ENCODE measurements at regions not wholly inside any gene's neighbourhood (a gene's known extent, or its start where the extent isn't known, plus 50 kb on each side); places are given as distances from the start of the nearest gene placed in this dataset.
A peak's percentile ranks its signal among the peaks of the same experiment; 100 is the strongest.

GRCh38 chrX:134158821-134159512 is 78.0 kb upstream of the CCDC160 start:
- Mint-ChIP-seq H3K9me3 (no peaks in the 10 kb centered on the region), H3K36me3 (ENCODE audit: low read depth) (no peaks in the 10 kb centered on the region), H3K27ac (no peak overlapping the region), H3K27me3 (ENCODE audit: low read depth) (no peaks in the 10 kb centered on the region), H3K4me1 (ENCODE audit: low read depth) (peaks cover 23% of the 10 kb centered on the region), H3K4me3 (no peak overlapping the region)
- DNase-seq (ENCODE audit: low spot score): peak; percentile 41

GRCh38 chrX:134161162-134161561 is 75.8 kb upstream of the CCDC160 start:
- H3K27ac Mint-ChIP-seq: peak overlapping the region; percentile 73
- H3K9me3 Mint-ChIP-seq: no peaks in the 10 kb centered on the region
- peaks cover under 1% of the 10 kb centered on the region for H3K36me3 Mint-ChIP-seq (ENCODE audit: low read depth)
- DNase-seq (ENCODE audit: low spot score): no peak
- H3K4me3 Mint-ChIP-seq: peak overlapping the region; percentile 48
- H3K4me1 Mint-ChIP-seq (ENCODE audit: low read depth): peaks cover 25% of the 10 kb centered on the region
- no peaks in the 10 kb centered on the region for H3K27me3 Mint-ChIP-seq (ENCODE audit: low read depth)

- Mint-ChIP-seq H3K4me3 (no peak overlapping the region), H3K27me3 (ENCODE audit: low read depth) (no peaks in the 10 kb centered on the region), H3K27ac (no peak overlapping the region), H3K4me1 (ENCODE audit: low read depth) (peaks cover 25% of the 10 kb centered on the region), H3K36me3 (ENCODE audit: low read depth) (peaks cover 4% of the 10 kb centered on the region), H3K9me3 (no peaks in the 10 kb centered on the region)
- DNase-seq (ENCODE audit: low spot score): no peak
Observed at GRCh38 chrX:134162032-134162431, 75.0 kb upstream of the CCDC160 start.

- Mint-ChIP-seq H3K4me1 (ENCODE audit: low read depth) (peaks cover 25% of the 10 kb centered on the region), H3K9me3 (no peaks in the 10 kb centered on the region), H3K27ac (no peak overlapping the region), H3K4me3 (no peak overlapping the region), H3K36me3 (ENCODE audit: low read depth) (peaks cover 11% of the 10 kb centered on the region), H3K27me3 (ENCODE audit: low read depth) (no peaks in the 10 kb centered on the region)
- no peak for DNase-seq (ENCODE audit: low spot score)
Observed at GRCh38 chrX:134163836-134164235, 73.1 kb upstream of the CCDC160 start.

GRCh38 chrX:134167591-134168203 is 69.3 kb upstream of the CCDC160 start:
- peak overlapping the region; percentile 0 for H3K27ac Mint-ChIP-seq
- H3K36me3 Mint-ChIP-seq (ENCODE audit: low read depth): peaks cover 39% of the 10 kb centered on the region
- no peaks in the 10 kb centered on the region for H3K9me3 Mint-ChIP-seq
- no peaks in the 10 kb centered on the region for H3K27me3 Mint-ChIP-seq (ENCODE audit: low read depth)
- H3K4me1 Mint-ChIP-seq (ENCODE audit: low read depth): peaks cover 16% of the 10 kb centered on the region
- H3K4me3 Mint-ChIP-seq: no peak overlapping the region
- no peak for DNase-seq (ENCODE audit: low spot score)

- peak overlapping the region; percentile 96 for H3K27ac Mint-ChIP-seq
- H3K27me3 Mint-ChIP-seq (ENCODE audit: low read depth): no peaks in the 10 kb centered on the region
- peak; percentile 61 for DNase-seq (ENCODE audit: low spot score)
- no peaks in the 10 kb centered on the region for H3K9me3 Mint-ChIP-seq
- peaks cover 24% of the 10 kb centered on the region for H3K4me1 Mint-ChIP-seq (ENCODE audit: low read depth)
- peaks cover 40% of the 10 kb centered on the region for H3K36me3 Mint-ChIP-seq (ENCODE audit: low read depth)
- peak overlapping the region; percentile 95 for H3K4me3 Mint-ChIP-seq
Observed at GRCh38 chrX:134171661-134172587, 65.1 kb upstream of the CCDC160 start.

- Mint-ChIP-seq H3K4me1 (ENCODE audit: low read depth) (peaks cover 24% of the 10 kb centered on the region), H3K27ac (peak overlapping the region; percentile 96), H3K9me3 (no peaks in the 10 kb centered on the region), H3K27me3 (ENCODE audit: low read depth) (no peaks in the 10 kb centered on the region), H3K36me3 (ENCODE audit: low read depth) (peaks cover 37% of the 10 kb centered on the region), H3K4me3 (peak overlapping the region; percentile 95)
- DNase-seq (ENCODE audit: low spot score): peak; percentile 26
Observed at GRCh38 chrX:134172588-134173259, 64.3 kb upstream of the CCDC160 start.

GRCh38 chrX:134173541-134174272 is 63.3 kb upstream of the CCDC160 start:
- Mint-ChIP-seq H3K4me3 (peak overlapping the region; percentile 95), H3K27me3 (ENCODE audit: low read depth) (no peaks in the 10 kb centered on the region), H3K9me3 (no peaks in the 10 kb centered on the region), H3K27ac (peak overlapping the region; percentile 96), H3K4me1 (ENCODE audit: low read depth) (peaks cover 25% of the 10 kb centered on the region), H3K36me3 (ENCODE audit: low read depth) (peaks cover 35% of the 10 kb centered on the region)
- DNase-seq (ENCODE audit: low spot score): peak; percentile 8

GRCh38 chrX:134174273-134174660 is 62.7 kb upstream of the CCDC160 start:
- no peaks in the 10 kb centered on the region for H3K27me3 Mint-ChIP-seq (ENCODE audit: low read depth)
- no peak for DNase-seq (ENCODE audit: low spot score)
- H3K9me3 Mint-ChIP-seq: no peaks in the 10 kb centered on the region
- peak overlapping the region; percentile 96 for H3K27ac Mint-ChIP-seq
- peaks cover 25% of the 10 kb centered on the region for H3K4me1 Mint-ChIP-seq (ENCODE audit: low read depth)
- peak overlapping the region; percentile 95 for H3K4me3 Mint-ChIP-seq
- H3K36me3 Mint-ChIP-seq (ENCODE audit: low read depth): peaks cover 33% of the 10 kb centered on the region

- no peak for DNase-seq (ENCODE audit: low spot score)
- Mint-ChIP-seq H3K4me1 (ENCODE audit: low read depth) (peaks cover 22% of the 10 kb centered on the region), H3K27ac (no peak overlapping the region), H3K36me3 (ENCODE audit: low read depth) (peaks cover 27% of the 10 kb centered on the region), H3K9me3 (no peaks in the 10 kb centered on the region), H3K27me3 (ENCODE audit: low read depth) (no peaks in the 10 kb centered on the region), H3K4me3 (peak overlapping the region; percentile 14)
Observed at GRCh38 chrX:134174859-134175258, 62.1 kb upstream of the CCDC160 start.

- Mint-ChIP-seq H3K4me3 (no peak overlapping the region), H3K27me3 (ENCODE audit: low read depth) (peaks cover 2% of the 10 kb centered on the region), H3K27ac (no peak overlapping the region), H3K36me3 (ENCODE audit: low read depth) (peaks cover 7% of the 10 kb centered on the region), H3K9me3 (no peaks in the 10 kb centered on the region), H3K4me1 (ENCODE audit: low read depth) (peaks cover 24% of the 10 kb centered on the region)
- DNase-seq (ENCODE audit: low spot score): no peak
Observed at GRCh38 chrX:134177527-134177926, 59.5 kb upstream of the CCDC160 start.

- no peak overlapping the region for H3K27ac Mint-ChIP-seq
- peaks cover 31% of the 10 kb centered on the region for H3K4me1 Mint-ChIP-seq (ENCODE audit: low read depth)
- DNase-seq (ENCODE audit: low spot score): no peak
- no peaks in the 10 kb centered on the region for H3K9me3 Mint-ChIP-seq
- peaks cover 1% of the 10 kb centered on the region for H3K36me3 Mint-ChIP-seq (ENCODE audit: low read depth)
- no peak overlapping the region for H3K4me3 Mint-ChIP-seq
- peaks cover 2% of the 10 kb centered on the region for H3K27me3 Mint-ChIP-seq (ENCODE audit: low read depth)
Observed at GRCh38 chrX:134180601-134181274, 56.2 kb upstream of the CCDC160 start.

GRCh38 chrX:134181275-134181660 is 55.7 kb upstream of the CCDC160 start:
- no peak overlapping the region for H3K27ac Mint-ChIP-seq
- H3K27me3 Mint-ChIP-seq (ENCODE audit: low read depth): peaks cover 2% of the 10 kb centered on the region
- H3K4me3 Mint-ChIP-seq: no peak overlapping the region
- no peak for DNase-seq (ENCODE audit: low spot score)
- H3K9me3 Mint-ChIP-seq: no peaks in the 10 kb centered on the region
- H3K4me1 Mint-ChIP-seq (ENCODE audit: low read depth): peaks cover 34% of the 10 kb centered on the region
- peaks cover 1% of the 10 kb centered on the region for H3K36me3 Mint-ChIP-seq (ENCODE audit: low read depth)
